Activated T-helper 17 cell treated with anti-CD3 and anti-CD28 coated beads, Interleukin-2, amount 50 U/mL, for 72 hours (primary cell): ENCODE measurements at regions not wholly inside any gene's neighbourhood (a gene's known extent, or its start where the extent isn't known, plus 50 kb on each side); places are given as distances from the start of the nearest gene placed in this dataset.

Experiments
- ATAC-seq: fragments of 150-1000 bp; cut with Tn5 transposase; replicated peaks from 2 replicates; pipeline ENCODE4 v1.10.0; 2021; ENCODE audit warnings: mild to moderate bottlenecking, moderate library complexity
- H3K27ac Mint-ChIP-seq: one replicate; pipeline ENCODE4 v1.8.0; 2022; ENCODE audit warnings: mixed read lengths
- H3K27me3 Mint-ChIP-seq: one replicate; pipeline ENCODE4 v1.8.0; 2022; ENCODE audit warnings: mixed read lengths
- H3K36me3 Mint-ChIP-seq: one replicate; pipeline ENCODE4 v1.8.0; 2022; ENCODE audit warnings: low read depth, mild to moderate bottlenecking, mixed read lengths
- H3K4me1 Mint-ChIP-seq: one replicate; pipeline ENCODE4 v1.8.0; 2022; ENCODE audit warnings: mixed read lengths
- H3K4me3 Mint-ChIP-seq: one replicate; pipeline ENCODE4 v1.8.0; 2022; ENCODE audit warnings: mild to moderate bottlenecking, mixed read lengths
- H3K9me3 Mint-ChIP-seq: one replicate; pipeline ENCODE4 v1.8.0; 2022; ENCODE audit warnings: mixed read lengths

- Mint-ChIP-seq H3K36me3 (no peaks in the 10 kb centered on the region), H3K27ac (no peak overlapping the region), H3K4me1 (peaks cover 10% of the 10 kb centered on the region), H3K4me3 (no peak overlapping the region), H3K27me3 (no peaks in the 10 kb centered on the region), H3K9me3 (peaks cover under 1% of the 10 kb centered on the region)
- ATAC-seq = no peak
These were observed 116.3 kb upstream of the CXCR4 start for GRCh38 chr2:136234261-136234660.

DNA sequence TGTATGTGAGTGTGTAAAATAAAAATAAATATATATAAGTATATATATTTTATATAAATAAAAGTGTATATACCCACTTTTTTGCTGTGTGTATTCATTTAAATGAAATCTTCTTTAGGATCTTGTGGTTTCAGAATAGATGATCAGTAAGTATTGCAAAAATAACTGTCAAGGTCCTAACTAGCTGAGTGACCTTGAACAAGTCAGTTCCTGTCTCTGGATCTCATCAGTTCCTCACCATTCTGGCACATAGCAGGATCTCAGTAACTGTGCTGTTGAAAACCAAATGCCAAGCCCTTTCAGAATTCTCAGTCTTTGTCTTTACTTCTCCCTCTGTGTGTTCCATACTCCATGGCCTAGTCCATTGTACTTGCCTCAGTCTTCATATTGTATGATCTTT is 115.3 kb upstream of the CXCR4 start:
- no peaks in the 10 kb centered on the region for H3K36me3 Mint-ChIP-seq
- H3K9me3 Mint-ChIP-seq = peaks cover 5% of the 10 kb centered on the region
- H3K27ac Mint-ChIP-seq = no peak overlapping the region
- ATAC-seq = no peak
- H3K4me1 Mint-ChIP-seq = peaks cover 3% of the 10 kb centered on the region
- no peak overlapping the region for H3K4me3 Mint-ChIP-seq
- H3K27me3 Mint-ChIP-seq = no peaks in the 10 kb centered on the region

DNA sequence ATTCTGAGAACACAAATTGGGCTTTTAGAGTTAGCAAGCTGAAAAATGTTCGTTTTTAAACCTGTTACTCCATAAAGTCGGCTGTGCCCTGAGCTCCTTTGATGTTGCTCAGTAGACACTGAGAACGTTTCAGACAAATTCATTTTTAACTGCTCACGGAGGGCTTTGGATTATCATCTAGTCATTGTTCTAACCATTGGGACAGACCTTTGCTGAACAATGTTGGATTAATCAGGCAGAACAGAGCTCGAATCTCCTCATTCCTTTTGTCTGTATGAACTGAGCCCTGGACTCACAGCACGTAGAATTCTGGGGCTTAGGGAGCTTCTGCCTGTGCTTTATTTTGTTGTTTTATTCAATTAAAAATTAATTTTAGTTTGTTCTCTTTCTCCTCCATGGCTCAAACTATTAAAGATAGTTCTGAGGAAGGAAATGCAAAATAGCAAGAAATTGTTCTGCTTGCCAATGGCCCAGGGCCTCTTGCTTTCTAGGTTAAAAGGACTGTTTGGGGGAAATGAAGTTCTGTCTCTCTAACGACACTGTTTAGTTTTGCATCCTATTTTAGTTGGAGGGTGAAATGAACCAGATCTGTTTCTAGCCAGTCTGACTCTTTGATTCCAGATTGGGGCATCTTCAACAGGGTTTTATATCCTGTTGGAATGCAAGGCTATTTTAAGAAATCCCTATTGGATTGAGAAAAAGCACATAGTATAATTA is 114.7 kb upstream of the CXCR4 start:
- Mint-ChIP-seq H3K4me3 (no peak overlapping the region), H3K36me3 (no peaks in the 10 kb centered on the region), H3K27ac (no peak overlapping the region), H3K4me1 (no peaks in the 10 kb centered on the region), H3K9me3 (peaks cover 5% of the 10 kb centered on the region), H3K27me3 (no peaks in the 10 kb centered on the region)
- ATAC-seq = no peak

- no peak overlapping the region for H3K4me3 Mint-ChIP-seq
- H3K9me3 Mint-ChIP-seq = peaks cover 5% of the 10 kb centered on the region
- H3K27ac Mint-ChIP-seq = no peak overlapping the region
- H3K36me3 Mint-ChIP-seq = no peaks in the 10 kb centered on the region
- no peak for ATAC-seq
- H3K27me3 Mint-ChIP-seq = no peaks in the 10 kb centered on the region
- H3K4me1 Mint-ChIP-seq = peaks cover 6% of the 10 kb centered on the region
These were observed 112.5 kb upstream of the CXCR4 start for GRCh38 chr2:136230464-136230863.

DNA sequence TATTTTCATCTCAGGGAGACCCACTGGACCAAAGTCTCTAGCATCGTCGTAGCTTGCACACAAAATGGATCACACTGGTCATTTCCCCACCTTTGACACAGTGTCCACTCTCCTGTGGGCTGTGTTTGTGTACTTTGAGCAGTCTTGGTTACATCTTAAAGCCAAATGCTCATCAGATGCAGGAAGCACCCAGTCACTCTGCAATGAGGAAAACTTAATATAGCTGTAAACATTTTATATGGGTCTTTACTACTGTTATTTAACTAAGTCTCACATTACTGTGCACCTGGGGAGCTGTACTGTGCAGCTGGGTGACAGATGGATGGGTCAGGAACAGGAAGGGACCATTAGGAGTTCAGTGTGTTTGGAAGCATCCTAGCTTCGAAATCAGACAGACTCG is 109.0 kb upstream of the CXCR4 start:
- Mint-ChIP-seq H3K27me3 (no peaks in the 10 kb centered on the region), H3K9me3 (peaks cover 5% of the 10 kb centered on the region), H3K4me1 (peaks cover 6% of the 10 kb centered on the region), H3K4me3 (no peak overlapping the region), H3K27ac (no peak overlapping the region), H3K36me3 (no peaks in the 10 kb centered on the region)
- no peak for ATAC-seq

- Mint-ChIP-seq H3K4me1 (peaks cover 6% of the 10 kb centered on the region), H3K27ac (no peak overlapping the region), H3K36me3 (no peaks in the 10 kb centered on the region), H3K27me3 (no peaks in the 10 kb centered on the region), H3K9me3 (peaks cover 5% of the 10 kb centered on the region), H3K4me3 (no peak overlapping the region)
- no peak for ATAC-seq
These were observed 108.2 kb upstream of the CXCR4 start for GRCh38 chr2:136225950-136226835.

GRCh38 chr2:136223274-136223673 is 105.3 kb upstream of the CXCR4 start:
- H3K4me3 Mint-ChIP-seq = no peak overlapping the region

DNA sequence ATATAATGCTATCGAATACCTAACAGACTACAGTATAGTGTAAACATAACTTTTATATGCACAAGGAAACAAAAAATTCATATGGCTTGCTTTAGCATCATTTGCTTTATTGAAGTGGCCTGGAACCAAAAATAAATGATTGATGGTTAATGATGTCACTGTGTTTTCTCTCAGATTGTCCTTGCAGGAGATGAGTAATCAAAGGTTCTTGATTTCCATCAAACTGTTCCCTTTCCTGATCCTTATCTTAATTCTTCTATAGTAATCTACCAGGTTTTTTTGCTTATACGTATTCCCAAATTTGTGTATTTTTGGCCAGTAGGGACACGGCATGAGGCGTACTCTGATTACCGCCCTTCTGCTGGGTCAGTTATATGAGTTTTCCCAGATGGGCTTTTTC is 104.9 kb upstream of the CXCR4 start:
- H3K36me3 Mint-ChIP-seq = no peaks in the 10 kb centered on the region

More at GRCh38 chr2:136223274-136223673, 105.3 kb upstream of the CXCR4 start:
- no peak overlapping the region for H3K27ac Mint-ChIP-seq
- peaks cover 6% of the 10 kb centered on the region for H3K4me1 Mint-ChIP-seq
- H3K9me3 Mint-ChIP-seq = no peaks in the 10 kb centered on the region
- ATAC-seq = no peak
- no peaks in the 10 kb centered on the region for H3K36me3 Mint-ChIP-seq
- no peaks in the 10 kb centered on the region for H3K27me3 Mint-ChIP-seq

GRCh38 chr2:136221026-136221425 is 103.1 kb upstream of the CXCR4 start:
- no peak for ATAC-seq
- H3K4me1 Mint-ChIP-seq = peaks cover 3% of the 10 kb centered on the region
- no peak overlapping the region for H3K4me3 Mint-ChIP-seq
- H3K9me3 Mint-ChIP-seq = no peaks in the 10 kb centered on the region
- H3K27ac Mint-ChIP-seq = no peak overlapping the region
- H3K27me3 Mint-ChIP-seq = no peaks in the 10 kb centered on the region
- H3K36me3 Mint-ChIP-seq = no peaks in the 10 kb centered on the region

More for the DNA sequence above, 104.9 kb upstream of the CXCR4 start:
- no peak overlapping the region for H3K27ac Mint-ChIP-seq
- H3K4me1 Mint-ChIP-seq = peaks cover 6% of the 10 kb centered on the region
- no peaks in the 10 kb centered on the region for H3K9me3 Mint-ChIP-seq
- ATAC-seq = no peak
- H3K27me3 Mint-ChIP-seq = no peaks in the 10 kb centered on the region
- H3K4me3 Mint-ChIP-seq = no peak overlapping the region

DNA sequence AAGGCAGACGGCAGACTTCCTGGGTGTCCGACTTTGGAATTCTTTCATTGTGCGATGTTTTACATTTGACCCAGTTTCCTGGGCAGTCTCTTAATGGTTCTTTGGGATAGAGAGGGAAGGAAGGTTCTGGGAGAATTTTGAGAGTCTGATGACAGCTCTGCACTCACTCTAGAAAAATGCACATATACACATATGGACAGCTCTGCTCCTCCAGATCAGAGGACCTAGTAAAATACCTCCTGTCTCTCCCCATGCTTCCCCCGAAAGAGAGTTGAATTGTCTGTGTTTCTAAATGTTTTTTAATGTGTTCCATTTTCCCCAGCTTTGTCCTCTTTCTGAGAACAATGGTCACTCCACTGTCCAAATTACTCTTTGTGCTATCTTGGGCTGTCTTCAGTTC is 102.0 kb upstream of the CXCR4 start:
- Mint-ChIP-seq H3K4me1 (no peaks in the 10 kb centered on the region), H3K27me3 (no peaks in the 10 kb centered on the region), H3K9me3 (no peaks in the 10 kb centered on the region), H3K4me3 (no peak overlapping the region), H3K27ac (no peak overlapping the region), H3K36me3 (no peaks in the 10 kb centered on the region)
- no peak for ATAC-seq

DNA sequence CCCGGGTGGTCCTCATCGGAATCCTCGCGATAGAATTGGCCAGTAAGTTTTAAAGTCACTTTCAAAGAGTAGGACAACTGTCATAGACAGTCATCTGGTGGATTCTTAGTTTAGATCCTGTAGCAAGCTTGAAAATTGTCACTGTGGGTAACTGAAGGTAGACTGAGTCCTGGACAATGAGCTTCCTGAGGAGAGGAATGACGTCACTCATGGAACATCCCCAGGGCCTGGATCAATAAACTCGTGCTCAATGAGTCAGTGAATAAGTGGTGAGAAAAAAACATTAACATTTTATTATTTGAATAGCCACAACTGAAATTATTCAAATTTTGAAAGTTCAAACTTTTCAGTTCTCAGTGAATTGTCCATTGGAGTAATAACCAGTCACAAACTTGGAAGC is 101.4 kb upstream of the CXCR4 start:
- no peak for ATAC-seq
- Mint-ChIP-seq H3K9me3 (no peaks in the 10 kb centered on the region), H3K27ac (no peak overlapping the region), H3K27me3 (no peaks in the 10 kb centered on the region), H3K36me3 (no peaks in the 10 kb centered on the region), H3K4me1 (no peaks in the 10 kb centered on the region), H3K4me3 (no peak overlapping the region)

- ATAC-seq = no peak
- Mint-ChIP-seq H3K4me3 (no peak overlapping the region), H3K27me3 (no peaks in the 10 kb centered on the region), H3K27ac (no peak overlapping the region), H3K9me3 (no peaks in the 10 kb centered on the region), H3K36me3 (no peaks in the 10 kb centered on the region), H3K4me1 (peaks cover 6% of the 10 kb centered on the region)
These were observed 100.0 kb upstream of the CXCR4 start for GRCh38 chr2:136217996-136218395.

DNA sequence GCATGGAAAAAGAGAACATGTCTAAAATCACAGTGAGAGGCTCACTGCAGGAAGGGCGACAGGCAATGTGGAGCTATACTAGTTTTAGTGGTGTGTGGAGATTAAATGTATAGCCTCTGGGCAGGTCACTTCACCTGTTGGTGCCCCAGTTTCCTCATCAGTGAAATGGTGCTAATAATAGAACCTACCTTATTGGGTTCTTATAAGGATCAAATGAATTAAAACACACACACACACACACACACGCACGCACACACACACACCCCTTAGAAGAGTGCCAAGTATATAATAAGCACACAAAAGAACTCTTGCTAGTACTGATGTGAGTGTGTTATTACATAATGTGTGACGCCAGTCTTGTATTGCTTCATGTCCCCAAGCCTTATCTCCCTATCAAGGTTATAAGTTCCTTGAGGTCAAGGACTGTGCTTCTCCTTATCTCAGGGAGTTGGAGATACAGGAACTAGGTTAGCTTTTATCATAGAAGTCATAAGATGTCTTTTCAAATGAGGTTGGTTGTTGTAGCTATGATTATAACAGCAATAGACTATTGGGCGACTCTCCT is 98.0 kb upstream of the CXCR4 start:
- ATAC-seq = no peak
- Mint-ChIP-seq H3K4me3 (no peak overlapping the region), H3K9me3 (no peaks in the 10 kb centered on the region), H3K4me1 (peaks cover 14% of the 10 kb centered on the region), H3K36me3 (no peaks in the 10 kb centered on the region), H3K27ac (no peak overlapping the region), H3K27me3 (no peaks in the 10 kb centered on the region)

DNA sequence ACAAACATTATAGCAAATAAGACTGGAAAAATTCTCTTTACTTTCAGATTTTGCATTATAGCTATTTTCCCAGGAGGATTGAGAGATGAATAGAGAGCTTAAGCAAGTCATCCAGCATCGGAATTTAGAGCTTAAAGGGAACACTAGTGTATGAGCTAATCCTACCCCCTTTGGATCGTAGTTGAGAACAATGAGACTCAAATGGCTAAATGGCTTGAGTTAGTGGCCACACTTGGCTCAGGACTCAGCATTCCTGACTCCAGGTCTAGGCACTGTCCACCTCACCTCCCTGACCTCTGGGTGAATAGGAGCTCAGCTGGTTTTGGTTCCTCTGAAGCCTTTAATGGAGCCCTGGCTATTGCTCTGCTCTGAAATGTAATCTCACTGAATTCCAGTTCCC is 97.5 kb upstream of the CXCR4 start:
- no peak for ATAC-seq
- Mint-ChIP-seq H3K4me3 (no peak overlapping the region), H3K27ac (no peak overlapping the region), H3K4me1 (peaks cover 18% of the 10 kb centered on the region), H3K27me3 (no peaks in the 10 kb centered on the region), H3K9me3 (no peaks in the 10 kb centered on the region), H3K36me3 (no peaks in the 10 kb centered on the region)
